CD14-positive monocyte (primary cell): ENCODE measurements at regions not wholly inside any gene's neighbourhood (a gene's known extent, or its start where the extent isn't known, plus 50 kb on each side); places are given as distances from the start of the nearest gene placed in this dataset.

Experiments
- DNase-seq, 3 donors: peaks; one replicate each; pipeline ENCODE4 v3.0.0-alpha.2; 2011 to 2022
- H2AFZ ChIP-seq: 2 replicates; pipeline ENCODE4 v1.6.0; 2012; ENCODE audit warnings: mild to moderate bottlenecking, low read depth, low read length, inconsistent platforms; ENCODE audit not compliant: insufficient read depth, poor library complexity, severe bottlenecking
- H3K27ac ChIP-seq, 2 donors: 1 replicate in 1 of 2; 2 replicates in 1 of 2; pipeline ENCODE4 v1.5.1; 2012 to 2013; ENCODE audit warnings: low read length in 2 of 2, control low read depth in 1 of 2, inconsistent platforms in 1 of 2, low read depth in 1 of 2, mild to moderate bottlenecking in 1 of 2
- H3K27me3 ChIP-seq, 2 donors: one replicate each; pipeline versions ENCODE4 v1.6.0 to v1.6.1; 2011 to 2013; ENCODE audit warnings: low read length in 2 of 2; ENCODE audit not compliant: control insufficient read depth in 2 of 2, insufficient read depth in 2 of 2
- H3K36me3 ChIP-seq, 2 donors: replicated peaks in 1 of 2; 1 replicate in 1 of 2; 2 replicates in 1 of 2; pipeline versions ENCODE4 v1.5.1 to v1.6.1; 2012 to 2013; ENCODE audit warnings: low read length in 2 of 2, control low read depth in 1 of 2, inconsistent platforms in 1 of 2, mild to moderate bottlenecking in 1 of 2; ENCODE audit not compliant: insufficient read depth in 2 of 2, control insufficient read depth in 1 of 2
- H3K4me1 ChIP-seq, 2 donors: 1 replicate in 1 of 2; 2 replicates in 1 of 2; pipeline versions ENCODE4 v1.5.1 to v1.6.1; 2012 to 2013; ENCODE audit warnings: low read length in 2 of 2, control low read depth in 1 of 2, inconsistent platforms in 1 of 2, mild to moderate bottlenecking in 1 of 2, moderate library complexity in 1 of 2; ENCODE audit not compliant: insufficient read depth in 2 of 2, control insufficient read depth in 1 of 2
- H3K4me2 ChIP-seq: replicated peaks from 2 replicates; pipeline ENCODE3; 2012; ENCODE audit warnings: low read length, moderate library complexity, mild to moderate bottlenecking; ENCODE audit not compliant: poor library complexity, severe bottlenecking; ENCODE audit errors: extremely low read depth
- H3K4me3 ChIP-seq, 3 experiments: fragments of 200-600 bp in 1 of 3; sonication (generic) in 1 of 3; replicated peaks in 1 of 3; 1 replicate in 2 of 3; 2 replicates in 1 of 3; pipeline ENCODE4 v1.5.1; 2011 to 2013; ENCODE audit warnings: low read length in 3 of 3, mild to moderate bottlenecking in 3 of 3, control low read depth in 2 of 3, low read depth in 2 of 3, inconsistent platforms in 1 of 3, moderate library complexity in 1 of 3
- H3K79me2 ChIP-seq: 2 replicates; pipeline ENCODE4 v1.6.0; 2012; ENCODE audit warnings: mild to moderate bottlenecking, control low read depth, inconsistent platforms, low read length, moderate library complexity; ENCODE audit not compliant: insufficient read depth
- H3K9ac ChIP-seq: 2 replicates; pipeline ENCODE4 v1.6.0; 2017; ENCODE audit warnings: low read length, mild to moderate bottlenecking; ENCODE audit not compliant: insufficient read depth, poor library complexity, severe bottlenecking
- H3K9me3 ChIP-seq, 2 donors: replicated peaks in 1 of 2; 1 replicate in 1 of 2; 2 replicates in 1 of 2; pipeline versions ENCODE4 v1.5.1 to v1.6.1; 2012 to 2013; ENCODE audit warnings: low read length in 2 of 2, control low read depth in 1 of 2; ENCODE audit not compliant: control insufficient read depth in 1 of 2, insufficient read depth in 1 of 2
- H4K20me1 ChIP-seq: 2 replicates; pipeline ENCODE4 v1.6.0; 2012; ENCODE audit warnings: mild to moderate bottlenecking, low read length, control low read depth, moderate library complexity; ENCODE audit not compliant: insufficient read depth
- H3K27ac Mint-ChIP-seq, 7 donors: one replicate each; pipeline ENCODE4 v1.8.0; 2020; ENCODE audit warnings: mild to moderate bottlenecking in 7 of 7, mixed read lengths in 7 of 7, moderate library complexity in 6 of 7, inconsistent platforms in 2 of 7
- H3K27me3 Mint-ChIP-seq, 3 donors: one replicate each; pipeline ENCODE4 v1.8.0; 2021 to 2022; ENCODE audit warnings: low read depth in 3 of 3, mild to moderate bottlenecking in 3 of 3, mixed read lengths in 3 of 3, moderate library complexity in 3 of 3, inconsistent platforms in 1 of 3
- H3K36me3 Mint-ChIP-seq, 2 donors: one replicate each; pipeline ENCODE4 v1.8.0; 2020; ENCODE audit warnings: mixed read lengths in 2 of 2, inconsistent platforms in 1 of 2, mild to moderate bottlenecking in 1 of 2
- H3K4me1 Mint-ChIP-seq: one replicate; pipeline ENCODE4 v1.8.0; 2020; ENCODE audit warnings: mild to moderate bottlenecking, mixed read lengths
- H3K4me3 Mint-ChIP-seq, 2 donors: one replicate each; pipeline ENCODE4 v1.8.0; 2020; ENCODE audit warnings: mild to moderate bottlenecking in 2 of 2, mixed read lengths in 2 of 2, moderate library complexity in 1 of 2
- H3K9me3 Mint-ChIP-seq, 7 donors: one replicate each; pipeline ENCODE4 v1.8.0; 2020 to 2022; ENCODE audit warnings: mixed read lengths in 7 of 7, mild to moderate bottlenecking in 6 of 7, moderate library complexity in 6 of 7, inconsistent platforms in 2 of 7
- CTCF ChIP-seq: fragments of 200-600 bp; IDR thresholded peaks from one replicate; pipeline ENCODE4 v1.8.0; 2022; ENCODE audit warnings: antibody characterized with exemption, mild to moderate bottlenecking
- WGBS: methylation state at CpG from one replicate; pipeline ENCODE4 v1.1.5; 2013; ENCODE audit warnings: missing lambda C conversion rate; ENCODE audit not compliant: insufficient coverage; 5-methylcytosine and 5-hydroxymethylcytosine counted together
- intact Hi-C, 2 donors: fragments of 100-400 bp; cut with micrococcal nuclease; formaldehyde crosslinking; loops; one replicate each; pipeline versions ENCODE4 v1.15.0 to v1.15.1; 2023

GRCh38 chr2:83217854-83218253 lies 1241.2 kb downstream of the SUCLG1 start:
- no peaks in the 10 kb centered on the region for H3K79me2 ChIP-seq
- no peak overlapping the region for H2AFZ ChIP-seq
- H3K27me3 ChIP-seq, result no peaks in the 10 kb centered on the region
- no peaks in the 10 kb centered on the region for H3K27me3 Mint-ChIP-seq
- no peaks in the 10 kb centered on the region for H3K9me3 ChIP-seq
- WGBS, result 80% methylated on average over 2 of the region's 4 CpGs
- no peak for DNase-seq
- no peak for TF ChIP-seq CTCF
- no peaks in the 10 kb centered on the region for H3K36me3 Mint-ChIP-seq
- H3K27ac ChIP-seq, result no peak overlapping the region
- H4K20me1 ChIP-seq, result no peaks in the 10 kb centered on the region
- no peak overlapping the region for H3K27ac Mint-ChIP-seq
- H3K4me2 ChIP-seq, result no peak overlapping the region
- no peaks in the 10 kb centered on the region for H3K4me1 Mint-ChIP-seq
- peaks cover 0 to 3% (median 2%) of the 10 kb centered on the region in 7 donors for H3K9me3 Mint-ChIP-seq
- no peaks in the 10 kb centered on the region for H3K4me1 ChIP-seq
- no peak overlapping the region for H3K9ac ChIP-seq
- no peaks in the 10 kb centered on the region for H3K36me3 ChIP-seq
- intact Hi-C loops, result no loop called here
- H3K4me3 Mint-ChIP-seq, result no peak overlapping the region
- H3K4me3 ChIP-seq, result no peak overlapping the region

- no CpG with 5 or more reads among the region's 1 CpG for WGBS
- no peak overlapping the region for H3K4me3 ChIP-seq
- H3K36me3 ChIP-seq, result no peaks in the 10 kb centered on the region
- no peaks in the 10 kb centered on the region for H3K27me3 ChIP-seq
- no peak for DNase-seq
- no peak overlapping the region for H2AFZ ChIP-seq
- no peaks in the 10 kb centered on the region for H3K79me2 ChIP-seq
- Mint-ChIP-seq H3K9me3 (no peaks in the 10 kb centered on the region), H3K4me1 (no peaks in the 10 kb centered on the region), H3K36me3 (no peaks in the 10 kb centered on the region), H3K27ac (no peak overlapping the region), H3K27me3 (no peaks in the 10 kb centered on the region), H3K4me3 (no peak overlapping the region)
- no peak for TF ChIP-seq CTCF
- intact Hi-C loops, result no loop called here
- no peaks in the 10 kb centered on the region for H3K4me1 ChIP-seq
- no peaks in the 10 kb centered on the region for H3K9me3 ChIP-seq
- no peaks in the 10 kb centered on the region for H4K20me1 ChIP-seq
- H3K4me2 ChIP-seq, result no peak overlapping the region
- H3K9ac ChIP-seq, result no peak overlapping the region
- no peak overlapping the region for H3K27ac ChIP-seq
Measured at GRCh38 chr2:83196225-83196624, 1262.9 kb downstream of the SUCLG1 start.
